ENCODE measurements at regions not wholly inside any gene's neighbourhood (a gene's known extent, or its start where the extent isn't known, plus 50 kb on each side); places are given as distances from the start of the nearest gene placed in this dataset.
"Not testable (repeated sequence)": the region's sequence is repeated elsewhere in the genome, so short reads cannot be mapped to it uniquely, and the experiment has no call there.

DNA sequence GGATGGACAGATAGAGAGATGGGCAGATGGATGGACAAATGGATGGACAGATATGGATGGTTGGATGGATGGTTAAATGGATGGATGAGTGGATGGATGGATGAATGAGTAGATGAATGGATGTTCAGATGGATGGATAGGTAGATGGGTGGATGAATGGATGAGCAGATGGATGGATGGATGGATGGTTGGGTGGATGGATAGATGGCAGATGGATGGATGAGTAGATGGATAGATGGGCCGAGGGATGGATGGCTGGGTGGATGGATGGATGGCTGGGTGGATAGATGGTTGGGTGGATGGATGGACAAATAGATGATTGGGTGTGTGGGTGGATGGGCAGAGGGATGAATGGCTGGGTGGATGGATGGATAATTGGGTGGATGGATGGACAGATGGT lies 98.9 kb upstream of the OTOS start:
- Histone ChIP-seq H3K9ac (ENCODE audit: low read depth in 1 of 3, low read length in 3 of 3) (no peak overlapping the region), H3K4me1 (ENCODE audit: control insufficient read depth in 3 of 3, insufficient read depth in 3 of 3, low read length in 3 of 3) (peaks cover 27 to 36% (median 32%) of the 10 kb centered on the region in 3 donors), H3K27ac (ENCODE audit: low read depth, low read length) (no peak overlapping the region), H3K4me3 (ENCODE audit: low read length in 3 of 3) (no peak overlapping the region), H3K9me3 (ENCODE audit: control insufficient read depth in 3 of 3, low read length in 3 of 3) (no peaks in the 10 kb centered on the region), H3K36me3 (ENCODE audit: control insufficient read depth in 3 of 3, insufficient read depth in 3 of 3, low read length in 3 of 3) (no peaks in the 10 kb centered on the region), H3K27me3 (ENCODE audit: control insufficient read depth in 3 of 3, insufficient read depth in 3 of 3, low read length in 3 of 3) (no peaks in the 10 kb centered on the region)

- Histone ChIP-seq H3K9me3 (ENCODE audit: control insufficient read depth in 3 of 3, low read length in 3 of 3) (no peaks in the 10 kb centered on the region), H3K4me1 (ENCODE audit: control insufficient read depth in 3 of 3, insufficient read depth in 3 of 3, low read length in 3 of 3) (peaks cover 21 to 27% (median 23%) of the 10 kb centered on the region in 3 donors), H3K9ac (ENCODE audit: low read depth in 1 of 3, low read length in 3 of 3) (no peak overlapping the region), H3K4me3 (ENCODE audit: low read length in 3 of 3) (no peak overlapping the region), H3K27me3 (ENCODE audit: control insufficient read depth in 3 of 3, insufficient read depth in 3 of 3, low read length in 3 of 3) (no peaks in the 10 kb centered on the region), H3K27ac (ENCODE audit: low read depth, low read length) (no peak overlapping the region), H3K36me3 (ENCODE audit: control insufficient read depth in 3 of 3, insufficient read depth in 3 of 3, low read length in 3 of 3) (no peaks in the 10 kb centered on the region)
Observed at GRCh38 chr2:240240017-240240734, 99.7 kb upstream of the OTOS start.

DNA sequence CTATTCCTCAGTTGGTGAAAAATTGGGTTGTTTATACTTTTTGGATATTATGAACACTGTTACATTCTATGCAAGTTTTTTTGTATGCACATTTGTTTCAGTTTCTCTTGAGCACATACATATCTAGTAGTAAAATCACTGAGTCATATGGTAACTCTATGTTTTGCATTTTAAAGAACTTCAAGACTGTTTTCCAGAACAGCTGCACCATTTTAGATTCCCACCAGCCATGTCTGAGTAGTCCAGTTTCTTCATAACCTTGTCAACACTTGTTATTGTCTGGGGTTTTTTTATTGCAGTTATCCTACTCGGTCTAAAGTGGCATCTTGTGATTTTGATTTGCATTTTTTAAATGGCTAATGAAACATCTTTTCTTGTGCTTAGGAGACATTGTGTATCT lies 100.3 kb upstream of the OTOS start:
- no peak overlapping the region for H3K27ac ChIP-seq (ENCODE audit: low read depth, low read length)
- no peaks in the 10 kb centered on the region for H3K27me3 ChIP-seq (ENCODE audit: control insufficient read depth in 3 of 3, insufficient read depth in 3 of 3, low read length in 3 of 3)
- H3K4me1 ChIP-seq (ENCODE audit: control insufficient read depth in 3 of 3, insufficient read depth in 3 of 3, low read length in 3 of 3), result peaks cover 15 to 23% (median 19%) of the 10 kb centered on the region in 3 donors

GRCh38 chr2:240241572-240241971 lies 101.1 kb upstream of the OTOS start:
- H3K9me3 ChIP-seq (ENCODE audit: control insufficient read depth in 3 of 3, low read length in 3 of 3), result no peaks in the 10 kb centered on the region
- H3K4me3 ChIP-seq (ENCODE audit: low read length in 3 of 3), result no peak overlapping the region
- H3K27me3 ChIP-seq (ENCODE audit: control insufficient read depth in 3 of 3, insufficient read depth in 3 of 3, low read length in 3 of 3), result no peaks in the 10 kb centered on the region
- peaks cover 12 to 22% (median 19%) of the 10 kb centered on the region in 3 donors for H3K4me1 ChIP-seq (ENCODE audit: control insufficient read depth in 3 of 3, insufficient read depth in 3 of 3, low read length in 3 of 3)
- no peak overlapping the region for H3K27ac ChIP-seq (ENCODE audit: low read depth, low read length)
- H3K36me3 ChIP-seq (ENCODE audit: control insufficient read depth in 3 of 3, insufficient read depth in 3 of 3, low read length in 3 of 3), result no peaks in the 10 kb centered on the region
- H3K9ac ChIP-seq (ENCODE audit: low read depth in 1 of 3, low read length in 3 of 3), result no peak overlapping the region

More for the DNA sequence above, 100.3 kb upstream of the OTOS start:
- Histone ChIP-seq H3K9me3 (ENCODE audit: control insufficient read depth in 3 of 3, low read length in 3 of 3) (no peaks in the 10 kb centered on the region), H3K9ac (ENCODE audit: low read depth in 1 of 3, low read length in 3 of 3) (no peak overlapping the region), H3K4me3 (ENCODE audit: low read length in 3 of 3) (no peak overlapping the region), H3K36me3 (ENCODE audit: control insufficient read depth in 3 of 3, insufficient read depth in 3 of 3, low read length in 3 of 3) (no peaks in the 10 kb centered on the region)

DNA sequence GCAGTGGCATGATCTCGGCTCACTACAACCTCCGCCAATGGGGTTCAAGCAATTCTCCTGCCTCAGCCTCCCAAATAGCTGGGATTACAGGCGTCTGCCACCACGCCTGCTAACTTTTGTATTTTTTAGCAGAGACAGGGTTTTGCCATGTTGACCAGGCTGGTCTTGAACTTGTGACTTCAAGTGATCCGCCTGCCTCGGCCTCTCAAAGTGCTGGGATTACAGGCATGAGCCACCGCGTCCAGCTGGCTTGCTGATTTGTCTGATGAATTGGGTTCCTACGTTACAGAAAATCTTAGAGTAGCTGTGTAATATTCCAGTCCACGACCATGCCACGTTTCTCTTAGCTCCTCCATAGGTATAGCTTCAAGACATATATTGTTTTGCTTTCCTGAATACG lies 102.6 kb upstream of the OTOS start:
- not testable (repeated sequence) for H3K27me3 ChIP-seq (ENCODE audit: control insufficient read depth in 3 of 3, insufficient read depth in 3 of 3, low read length in 3 of 3); H3K4me3 ChIP-seq (ENCODE audit: low read length in 3 of 3); H3K9ac ChIP-seq (ENCODE audit: low read depth in 1 of 3, low read length in 3 of 3); H3K36me3 ChIP-seq (ENCODE audit: control insufficient read depth in 3 of 3, insufficient read depth in 3 of 3, low read length in 3 of 3); H3K27ac ChIP-seq (ENCODE audit: low read depth, low read length); H3K9me3 ChIP-seq (ENCODE audit: control insufficient read depth in 3 of 3, low read length in 3 of 3)
- peaks cover 5 to 16% (median 11%) of the 10 kb centered on the region in 3 donors for H3K4me1 ChIP-seq (ENCODE audit: control insufficient read depth in 3 of 3, insufficient read depth in 3 of 3, low read length in 3 of 3)

- H3K27me3 ChIP-seq (ENCODE audit: control insufficient read depth in 3 of 3, insufficient read depth in 3 of 3, low read length in 3 of 3), result no peaks in the 10 kb centered on the region
- H3K27ac ChIP-seq (ENCODE audit: low read depth, low read length), result no peak overlapping the region
- H3K4me3 ChIP-seq (ENCODE audit: low read length in 3 of 3), result no peak overlapping the region
- no peaks in the 10 kb centered on the region for H3K9me3 ChIP-seq (ENCODE audit: control insufficient read depth in 3 of 3, low read length in 3 of 3)
- no peak overlapping the region for H3K9ac ChIP-seq (ENCODE audit: low read depth in 1 of 3, low read length in 3 of 3)
- H3K36me3 ChIP-seq (ENCODE audit: control insufficient read depth in 3 of 3, insufficient read depth in 3 of 3, low read length in 3 of 3), result no peaks in the 10 kb centered on the region
- peaks cover 6 to 19% (median 18%) of the 10 kb centered on the region in 3 donors for H3K4me1 ChIP-seq (ENCODE audit: control insufficient read depth in 3 of 3, insufficient read depth in 3 of 3, low read length in 3 of 3)
Observed at GRCh38 chr2:240244543-240244942, 104.1 kb upstream of the OTOS start.

DNA sequence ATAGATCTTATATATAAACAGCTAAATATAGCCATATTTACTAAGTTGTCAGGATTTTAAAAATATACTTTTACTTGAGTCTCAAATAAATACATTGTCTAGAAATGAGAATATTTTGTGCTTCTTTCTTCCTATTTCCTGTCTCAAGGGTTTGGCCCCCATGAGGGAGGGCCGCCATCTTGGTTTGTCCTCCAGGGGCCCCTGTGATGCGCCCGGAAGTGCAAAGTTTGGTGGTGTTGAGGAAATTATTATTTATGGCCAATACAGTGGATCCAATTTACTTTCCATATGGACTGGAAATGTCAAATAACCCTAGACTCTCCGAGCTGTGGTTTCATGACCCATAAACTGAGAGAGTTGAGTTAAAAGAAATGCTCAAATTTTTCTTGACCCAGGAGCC lies 104.7 kb upstream of the OTOS start:
- no peaks in the 10 kb centered on the region for H3K36me3 ChIP-seq (ENCODE audit: control insufficient read depth in 3 of 3, insufficient read depth in 3 of 3, low read length in 3 of 3)
- H3K9me3 ChIP-seq (ENCODE audit: control insufficient read depth in 3 of 3, low read length in 3 of 3), result no peaks in the 10 kb centered on the region
- H3K27me3 ChIP-seq (ENCODE audit: control insufficient read depth in 3 of 3, insufficient read depth in 3 of 3, low read length in 3 of 3), result no peaks in the 10 kb centered on the region
- peaks cover 9 to 25% (median 18%) of the 10 kb centered on the region in 3 donors for H3K4me1 ChIP-seq (ENCODE audit: control insufficient read depth in 3 of 3, insufficient read depth in 3 of 3, low read length in 3 of 3)
- no peak overlapping the region for H3K4me3 ChIP-seq (ENCODE audit: low read length in 3 of 3)
- H3K27ac ChIP-seq (ENCODE audit: low read depth, low read length), result no peak overlapping the region
- H3K9ac ChIP-seq (ENCODE audit: low read depth in 1 of 3, low read length in 3 of 3), result no peak overlapping the region

DNA sequence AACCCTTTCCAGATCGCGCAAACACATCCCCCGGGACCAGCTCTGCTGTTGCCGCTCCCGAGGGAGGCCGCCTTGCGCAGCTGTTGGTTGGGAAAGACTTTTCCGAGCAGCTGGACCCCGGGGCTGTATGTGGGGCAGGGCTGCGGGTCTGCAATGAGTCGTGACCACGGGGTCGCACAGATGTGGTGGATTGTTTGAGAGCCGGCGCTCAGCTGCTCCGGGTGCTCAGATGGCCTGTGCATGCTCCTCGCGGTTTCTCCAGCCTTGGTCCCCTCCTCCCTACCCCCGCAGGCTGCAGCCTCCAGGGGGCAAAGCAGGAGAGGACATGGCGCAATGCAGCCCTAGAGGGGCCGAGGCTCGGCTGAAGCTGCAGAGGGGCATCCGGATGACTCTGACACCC lies 105.2 kb upstream of the OTOS start:
- peaks cover 14 to 30% (median 19%) of the 10 kb centered on the region in 3 donors for H3K4me1 ChIP-seq (ENCODE audit: control insufficient read depth in 3 of 3, insufficient read depth in 3 of 3, low read length in 3 of 3)
- H3K9ac ChIP-seq (ENCODE audit: low read depth in 1 of 3, low read length in 3 of 3), result no peak overlapping the region

GRCh38 chr2:240246173-240246820 lies 105.8 kb upstream of the OTOS start:
- Histone ChIP-seq H3K4me3 (ENCODE audit: low read length in 3 of 3) (no peak overlapping the region), H3K9me3 (ENCODE audit: control insufficient read depth in 3 of 3, low read length in 3 of 3) (no peaks in the 10 kb centered on the region), H3K4me1 (ENCODE audit: control insufficient read depth in 3 of 3, insufficient read depth in 3 of 3, low read length in 3 of 3) (peaks cover 20 to 36% (median 25%) of the 10 kb centered on the region in 3 donors), H3K9ac (ENCODE audit: low read depth in 1 of 3, low read length in 3 of 3) (no peak overlapping the region), H3K27me3 (ENCODE audit: control insufficient read depth in 3 of 3, insufficient read depth in 3 of 3, low read length in 3 of 3) (no peaks in the 10 kb centered on the region), H3K36me3 (ENCODE audit: control insufficient read depth in 3 of 3, insufficient read depth in 3 of 3, low read length in 3 of 3) (no peaks in the 10 kb centered on the region), H3K27ac (ENCODE audit: low read depth, low read length) (no peak overlapping the region)

More for the DNA sequence above, 105.2 kb upstream of the OTOS start:
- H3K27ac ChIP-seq (ENCODE audit: low read depth, low read length), result no peak overlapping the region
- no peak overlapping the region for H3K4me3 ChIP-seq (ENCODE audit: low read length in 3 of 3)
- no peaks in the 10 kb centered on the region for H3K27me3 ChIP-seq (ENCODE audit: control insufficient read depth in 3 of 3, insufficient read depth in 3 of 3, low read length in 3 of 3)
- no peaks in the 10 kb centered on the region for H3K36me3 ChIP-seq (ENCODE audit: control insufficient read depth in 3 of 3, insufficient read depth in 3 of 3, low read length in 3 of 3)
- no peaks in the 10 kb centered on the region for H3K9me3 ChIP-seq (ENCODE audit: control insufficient read depth in 3 of 3, low read length in 3 of 3)

DNA sequence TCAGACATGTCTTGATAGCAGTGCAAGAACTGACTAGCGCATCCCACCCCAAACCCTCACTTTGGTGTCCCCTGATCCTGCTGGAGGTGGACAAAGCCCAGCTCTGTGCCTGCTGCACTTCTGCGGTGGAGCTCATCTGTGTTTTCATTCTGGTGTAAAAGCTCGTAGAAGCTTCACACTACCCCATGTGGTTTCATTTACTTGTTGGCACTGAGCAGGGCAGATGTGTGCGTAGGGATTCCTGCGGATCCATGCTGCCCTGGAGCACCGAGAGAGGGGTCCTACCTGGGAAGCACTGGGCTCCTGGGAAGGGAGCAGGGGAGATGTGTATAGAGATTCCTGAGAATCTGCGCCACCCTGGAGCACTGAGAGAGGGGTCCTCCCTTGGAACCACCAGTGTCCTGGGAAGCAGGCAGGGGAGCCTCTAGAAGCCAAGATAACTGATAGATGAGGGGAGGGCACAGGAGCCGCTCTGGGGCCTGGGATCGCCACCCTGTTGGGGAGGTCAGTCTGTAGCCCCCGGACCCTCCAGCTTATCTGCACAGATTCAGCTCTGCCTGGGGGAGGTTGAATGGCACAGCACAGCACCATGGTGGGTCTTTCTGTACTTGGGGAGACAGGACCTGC lies 106.9 kb upstream of the OTOS start:
- Histone ChIP-seq H3K9me3 (ENCODE audit: control insufficient read depth in 3 of 3, low read length in 3 of 3) (no peaks in the 10 kb centered on the region), H3K4me3 (ENCODE audit: low read length in 3 of 3) (no peak overlapping the region), H3K36me3 (ENCODE audit: control insufficient read depth in 3 of 3, insufficient read depth in 3 of 3, low read length in 3 of 3) (no peaks in the 10 kb centered on the region), H3K9ac (ENCODE audit: low read depth in 1 of 3, low read length in 3 of 3) (no peak overlapping the region), H3K27ac (ENCODE audit: low read depth, low read length) (no peak overlapping the region), H3K4me1 (ENCODE audit: control insufficient read depth in 3 of 3, insufficient read depth in 3 of 3, low read length in 3 of 3) (peaks cover 26 to 46% (median 35%) of the 10 kb centered on the region in 3 donors), H3K27me3 (ENCODE audit: control insufficient read depth in 3 of 3, insufficient read depth in 3 of 3, low read length in 3 of 3) (no peaks in the 10 kb centered on the region)
